Mesenteric fat pad (tissue), 1 donor: ENCODE measurements at regions not wholly inside any gene's neighbourhood (a gene's known extent, or its start where the extent isn't known, plus 50 kb on each side); places are given as distances from the start of the nearest gene placed in this dataset.

Experiments used
- DNase-seq: peaks from one replicate; pipeline ENCODE4 v3.0.0-alpha.2; 2020; ENCODE audit warnings: low spot score
- donor health status: DM: yes; HTN: yes; CAD: no.

- no peak for DNase-seq
Observed at GRCh38 chr2:51581636-51582267, 549.8 kb upstream of the NRXN1 start.

DNA sequence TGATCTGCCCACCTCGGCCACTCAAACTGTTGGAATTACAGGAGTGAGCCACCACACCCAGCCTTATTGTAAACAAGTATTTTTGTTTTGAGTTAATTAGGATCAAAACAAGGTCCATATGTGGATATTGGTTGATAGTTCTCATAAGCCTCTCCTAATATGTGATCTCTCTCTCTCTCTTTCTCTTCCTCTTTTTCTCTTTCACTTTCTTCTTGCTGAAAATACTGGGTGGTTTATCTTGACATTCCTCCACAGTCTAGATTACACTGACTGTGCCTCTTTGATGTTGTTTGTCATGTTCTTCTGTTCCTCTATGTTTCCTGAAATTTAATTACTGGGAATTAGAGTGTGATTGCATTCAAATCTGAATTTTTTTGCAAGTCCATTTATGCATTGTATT is 547.5 kb upstream of the NRXN1 start:
- DNase-seq, result no peak

- no peak for DNase-seq
Observed at GRCh38 chr2:51575181-51575580, 543.2 kb upstream of the NRXN1 start.

- DNase-seq, result no peak
Observed at GRCh38 chr2:51559026-51559425, 527.1 kb upstream of the NRXN1 start.

GRCh38 chr2:51553476-51553875 is 521.5 kb upstream of the NRXN1 start:
- DNase-seq, result no peak

GRCh38 chr2:51535763-51536162 is 503.8 kb upstream of the NRXN1 start:
- no peak for DNase-seq

- DNase-seq, result no peak
Observed at GRCh38 chr2:51534166-51534565, 502.2 kb upstream of the NRXN1 start.

- DNase-seq, result no peak
Observed at GRCh38 chr2:51528156-51528555, 496.2 kb upstream of the NRXN1 start.

GRCh38 chr2:51526766-51527165 is 494.8 kb upstream of the NRXN1 start:
- DNase-seq, result no peak

DNA sequence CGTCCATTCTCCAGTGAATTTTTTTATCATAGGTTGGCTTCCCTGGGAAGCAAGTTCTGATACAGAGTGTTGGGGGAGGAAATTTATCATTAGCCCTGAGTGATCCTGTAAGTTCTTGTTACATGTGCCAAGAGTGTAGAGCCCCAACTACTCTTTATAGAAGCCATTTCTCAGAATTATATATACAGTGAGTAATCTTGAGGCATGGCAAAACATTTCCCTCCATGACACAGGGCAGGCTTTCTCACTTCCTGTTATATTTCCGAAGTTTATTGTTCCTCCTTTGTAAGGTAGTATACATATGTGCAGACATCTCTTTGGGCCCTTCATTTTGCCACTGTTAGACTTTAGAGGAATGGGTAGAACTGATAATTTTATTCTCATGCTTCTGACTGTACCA is 484.7 kb upstream of the NRXN1 start:
- no peak for DNase-seq

- DNase-seq, result no peak
Observed at GRCh38 chr2:51511002-51511401, 479.1 kb upstream of the NRXN1 start.

- no peak for DNase-seq
Observed at GRCh38 chr2:51510303-51510702, 478.4 kb upstream of the NRXN1 start.

DNA sequence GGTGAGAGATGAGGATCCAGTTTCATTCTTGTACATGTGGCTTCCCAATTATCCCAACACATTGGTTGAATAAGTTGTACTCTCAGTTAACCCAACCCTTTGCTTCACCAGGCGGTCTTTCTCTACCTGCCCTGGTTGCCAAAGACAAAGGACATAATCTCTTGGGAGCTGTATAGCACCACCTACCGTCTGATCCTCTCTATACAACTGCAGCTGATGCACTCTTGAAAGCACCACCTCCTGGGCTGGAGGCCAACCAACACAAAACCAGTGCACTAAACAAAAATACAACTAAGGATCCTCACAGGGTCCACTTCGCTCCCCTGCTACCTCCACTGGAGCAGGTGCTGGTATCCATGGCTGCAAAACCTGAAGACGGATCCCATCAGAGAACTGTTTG is 473.6 kb upstream of the NRXN1 start:
- DNase-seq, result no peak

GRCh38 chr2:51490576-51491234 is 458.8 kb upstream of the NRXN1 start:
- DNase-seq, result no peak

- no peak for DNase-seq
Observed at GRCh38 chr2:51484605-51485004, 452.7 kb upstream of the NRXN1 start.

- DNase-seq, result no peak
Observed at GRCh38 chr2:51483720-51484119, 451.8 kb upstream of the NRXN1 start.

- no peak for DNase-seq
Observed at GRCh38 chr2:51472783-51473182, 440.9 kb upstream of the NRXN1 start.

GRCh38 chr2:51472300-51472699 is 440.4 kb upstream of the NRXN1 start:
- DNase-seq, result no peak

- no peak for DNase-seq
Observed at GRCh38 chr2:51469102-51469501, 437.2 kb upstream of the NRXN1 start.

DNA sequence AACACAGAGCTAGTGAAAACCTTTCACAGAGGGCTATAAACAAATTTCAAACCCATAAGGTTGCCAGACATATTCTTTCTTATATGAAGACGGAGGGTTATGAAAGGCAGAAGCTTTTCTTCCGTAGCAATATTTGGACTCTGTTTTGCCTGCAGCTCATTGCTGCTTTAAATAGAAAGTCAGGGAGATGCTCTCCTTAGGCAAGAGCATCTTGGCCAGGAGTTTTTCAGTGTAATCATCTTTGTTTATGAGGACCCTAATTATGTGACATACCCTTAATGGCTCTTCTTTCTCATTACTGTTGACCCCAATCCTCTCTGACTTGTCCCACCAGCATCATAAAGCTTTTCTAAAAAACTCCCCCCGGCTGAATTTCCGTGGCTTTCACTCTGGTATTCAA is 433.4 kb upstream of the NRXN1 start:
- no peak for DNase-seq

DNA sequence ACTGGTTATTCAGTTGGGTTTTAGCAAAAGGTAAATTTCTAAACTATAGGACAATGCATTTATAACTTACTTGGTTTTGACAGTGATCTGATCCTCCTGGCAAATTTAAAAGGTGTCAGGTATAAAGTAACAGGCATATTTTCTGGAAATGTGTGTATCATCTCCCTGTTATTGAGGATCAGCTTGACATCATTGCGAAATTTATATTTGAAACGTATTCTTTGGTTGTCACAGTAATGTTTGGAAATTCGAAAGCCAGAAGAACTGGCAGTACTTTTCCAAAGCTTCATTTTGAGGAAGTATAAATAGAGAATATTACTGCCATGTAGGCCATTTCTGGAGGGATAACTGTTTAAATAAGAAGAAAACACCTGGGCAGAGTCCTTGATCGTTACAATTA is 422.2 kb upstream of the NRXN1 start:
- no peak for DNase-seq

- DNase-seq, result no peak
Observed at GRCh38 chr2:51448911-51449310, 417.0 kb upstream of the NRXN1 start.

GRCh38 chr2:51441786-51442185 is 409.9 kb upstream of the NRXN1 start:
- DNase-seq, result no peak
